ENCODE measurements at regions not wholly inside any gene's neighbourhood (a gene's known extent, or its start where the extent isn't known, plus 50 kb on each side); places are given as distances from the start of the nearest gene placed in this dataset.

DNA sequence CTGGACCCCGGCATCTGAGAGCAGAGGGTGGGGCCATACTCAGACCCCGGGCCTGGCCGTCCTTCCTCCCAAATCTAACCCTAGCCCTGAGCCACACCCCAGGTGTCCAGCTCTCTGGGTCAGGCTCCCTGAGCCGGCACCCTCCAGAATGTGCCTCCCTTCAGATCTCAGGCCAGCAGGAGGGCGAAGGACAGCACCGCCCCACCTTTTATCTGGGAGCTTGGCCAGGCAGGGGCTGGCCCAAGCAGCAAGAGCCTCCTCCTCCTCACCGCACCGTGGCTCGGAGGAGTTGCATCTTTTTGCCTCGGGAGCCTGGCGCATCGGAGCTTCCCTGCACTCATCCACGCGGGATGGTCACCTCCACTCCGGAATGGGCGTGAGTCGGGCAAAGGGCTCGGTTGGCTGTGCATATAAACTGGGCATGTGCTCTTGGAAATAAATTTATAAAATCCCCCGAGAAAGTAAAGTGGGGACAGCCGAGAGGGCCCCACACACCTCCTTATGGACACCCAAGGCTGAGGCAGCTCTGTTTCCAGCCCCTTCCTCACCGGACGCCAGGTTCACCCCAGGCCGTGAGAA lies 69.1 kb upstream of the CTDP1 start:
- TF ChIP-seq, protein P1, sequence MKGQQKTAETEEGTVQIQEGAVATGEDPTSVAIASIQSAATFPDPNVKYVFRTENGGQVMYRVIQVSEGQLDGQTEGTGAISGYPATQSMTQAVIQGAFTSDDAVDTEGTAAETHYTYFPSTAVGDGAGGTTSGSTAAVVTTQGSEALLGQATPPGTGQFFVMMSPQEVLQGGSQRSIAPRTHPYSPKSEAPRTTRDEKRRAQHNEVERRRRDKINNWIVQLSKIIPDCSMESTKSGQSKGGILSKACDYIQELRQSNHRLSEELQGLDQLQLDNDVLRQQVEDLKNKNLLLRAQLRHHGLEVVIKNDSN (IDR thresholded peaks at IDR 0.05), result no peak
- 0 out of 2 replicates have a peak, but pooled peaks have one; percentile 44 for TF ChIP-seq ZBTB7A (IDR thresholded peaks at IDR 0.05; ENCODE audit: low read depth)

DNA sequence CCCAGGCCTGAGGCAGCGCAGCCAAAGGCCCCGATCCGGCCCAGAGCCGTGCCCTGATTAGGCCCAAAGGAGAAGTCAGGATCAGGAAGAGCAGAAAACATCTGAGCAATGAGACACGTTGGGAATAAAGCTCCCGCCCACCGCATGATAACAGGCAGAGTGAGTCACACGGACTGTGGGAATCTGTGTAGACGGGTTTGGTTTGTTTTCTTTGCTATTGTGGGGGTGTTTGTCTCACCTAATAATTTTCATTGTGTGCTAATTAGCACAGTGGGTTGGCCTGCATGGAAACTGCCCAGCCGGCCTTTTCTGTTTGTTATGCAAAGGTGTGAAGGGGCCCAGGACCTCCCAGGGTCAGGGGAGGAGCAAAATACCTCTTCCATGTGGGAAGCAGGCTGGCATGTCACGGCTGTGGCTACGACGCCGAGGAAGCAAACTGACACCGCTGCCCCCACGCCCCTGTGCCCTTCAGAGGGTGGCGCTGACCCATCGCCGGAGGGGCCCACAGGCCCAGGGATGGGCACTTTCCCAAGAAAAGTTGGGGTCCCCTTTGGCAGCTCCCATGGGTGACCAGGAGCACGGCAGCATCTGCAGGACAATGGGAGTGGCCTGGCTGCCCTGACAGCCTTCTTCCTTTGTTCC lies 68.4 kb upstream of the CTDP1 start:
- no peak for TF ChIP-seq RAD21 (IDR thresholded peaks at IDR 0.05; ENCODE audit: low read depth)
- no peak for TF ChIP-seq FOXM1 (IDR thresholded peaks at IDR 0.05; ENCODE audit: borderline replicate concordance, low read depth)
- no peak for TF ChIP-seq ZBTB7A (IDR thresholded peaks at IDR 0.05; ENCODE audit: low read depth)
- no peak for TF ChIP-seq CREB1 (IDR thresholded peaks at IDR 0.05; ENCODE audit: low read depth)
- 0 out of 2 replicates have a peak, but pooled peaks have one; percentile 28 for TF ChIP-seq EP300 (IDR thresholded peaks at IDR 0.05; ENCODE audit: borderline replicate concordance)
- TF ChIP-seq TEAD4 (IDR thresholded peaks at IDR 0.05), result peak; percentile 37
- peak; percentile 49; the same call in 1 of the 2 replicates for TF ChIP-seq EGR1 (IDR thresholded peaks at IDR 0.05)
- TF ChIP-seq, protein P2, sequence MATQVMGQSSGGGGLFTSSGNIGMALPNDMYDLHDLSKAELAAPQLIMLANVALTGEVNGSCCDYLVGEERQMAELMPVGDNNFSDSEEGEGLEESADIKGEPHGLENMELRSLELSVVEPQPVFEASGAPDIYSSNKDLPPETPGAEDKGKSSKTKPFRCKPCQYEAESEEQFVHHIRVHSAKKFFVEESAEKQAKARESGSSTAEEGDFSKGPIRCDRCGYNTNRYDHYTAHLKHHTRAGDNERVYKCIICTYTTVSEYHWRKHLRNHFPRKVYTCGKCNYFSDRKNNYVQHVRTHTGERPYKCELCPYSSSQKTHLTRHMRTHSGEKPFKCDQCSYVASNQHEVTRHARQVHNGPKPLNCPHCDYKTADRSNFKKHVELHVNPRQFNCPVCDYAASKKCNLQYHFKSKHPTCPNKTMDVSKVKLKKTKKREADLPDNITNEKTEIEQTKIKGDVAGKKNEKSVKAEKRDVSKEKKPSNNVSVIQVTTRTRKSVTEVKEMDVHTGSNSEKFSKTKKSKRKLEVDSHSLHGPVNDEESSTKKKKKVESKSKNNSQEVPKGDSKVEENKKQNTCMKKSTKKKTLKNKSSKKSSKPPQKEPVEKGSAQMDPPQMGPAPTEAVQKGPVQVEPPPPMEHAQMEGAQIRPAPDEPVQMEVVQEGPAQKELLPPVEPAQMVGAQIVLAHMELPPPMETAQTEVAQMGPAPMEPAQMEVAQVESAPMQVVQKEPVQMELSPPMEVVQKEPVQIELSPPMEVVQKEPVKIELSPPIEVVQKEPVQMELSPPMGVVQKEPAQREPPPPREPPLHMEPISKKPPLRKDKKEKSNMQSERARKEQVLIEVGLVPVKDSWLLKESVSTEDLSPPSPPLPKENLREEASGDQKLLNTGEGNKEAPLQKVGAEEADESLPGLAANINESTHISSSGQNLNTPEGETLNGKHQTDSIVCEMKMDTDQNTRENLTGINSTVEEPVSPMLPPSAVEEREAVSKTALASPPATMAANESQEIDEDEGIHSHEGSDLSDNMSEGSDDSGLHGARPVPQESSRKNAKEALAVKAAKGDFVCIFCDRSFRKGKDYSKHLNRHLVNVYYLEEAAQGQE (IDR thresholded peaks at IDR 0.05; ENCODE audit: low read depth), result no peak
- TF ChIP-seq, protein P3, sequence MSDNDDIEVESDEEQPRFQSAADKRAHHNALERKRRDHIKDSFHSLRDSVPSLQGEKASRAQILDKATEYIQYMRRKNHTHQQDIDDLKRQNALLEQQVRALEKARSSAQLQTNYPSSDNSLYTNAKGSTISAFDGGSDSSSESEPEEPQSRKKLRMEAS (IDR thresholded peaks at IDR 0.05), result peak; percentile 98
- no peak for TF ChIP-seq CEBPB (IDR thresholded peaks at IDR 0.05)
- TF ChIP-seq, protein P1 (IDR thresholded peaks at IDR 0.05), result no peak
- TF ChIP-seq TAF1 (IDR thresholded peaks at IDR 0.05; ENCODE audit: low read depth), result no peak
- TF ChIP-seq NFIC (IDR thresholded peaks at IDR 0.05), result no peak
- 0 out of 2 replicates have a peak, but pooled peaks have one; percentile 33 for TF ChIP-seq TCF12 (IDR thresholded peaks at IDR 0.05; ENCODE audit: low read depth)
- 0 out of 2 replicates have a peak, but pooled peaks have one; percentile 23 for TF ChIP-seq YY1 (IDR thresholded peaks at IDR 0.05; ENCODE audit: low read depth)

DNA sequence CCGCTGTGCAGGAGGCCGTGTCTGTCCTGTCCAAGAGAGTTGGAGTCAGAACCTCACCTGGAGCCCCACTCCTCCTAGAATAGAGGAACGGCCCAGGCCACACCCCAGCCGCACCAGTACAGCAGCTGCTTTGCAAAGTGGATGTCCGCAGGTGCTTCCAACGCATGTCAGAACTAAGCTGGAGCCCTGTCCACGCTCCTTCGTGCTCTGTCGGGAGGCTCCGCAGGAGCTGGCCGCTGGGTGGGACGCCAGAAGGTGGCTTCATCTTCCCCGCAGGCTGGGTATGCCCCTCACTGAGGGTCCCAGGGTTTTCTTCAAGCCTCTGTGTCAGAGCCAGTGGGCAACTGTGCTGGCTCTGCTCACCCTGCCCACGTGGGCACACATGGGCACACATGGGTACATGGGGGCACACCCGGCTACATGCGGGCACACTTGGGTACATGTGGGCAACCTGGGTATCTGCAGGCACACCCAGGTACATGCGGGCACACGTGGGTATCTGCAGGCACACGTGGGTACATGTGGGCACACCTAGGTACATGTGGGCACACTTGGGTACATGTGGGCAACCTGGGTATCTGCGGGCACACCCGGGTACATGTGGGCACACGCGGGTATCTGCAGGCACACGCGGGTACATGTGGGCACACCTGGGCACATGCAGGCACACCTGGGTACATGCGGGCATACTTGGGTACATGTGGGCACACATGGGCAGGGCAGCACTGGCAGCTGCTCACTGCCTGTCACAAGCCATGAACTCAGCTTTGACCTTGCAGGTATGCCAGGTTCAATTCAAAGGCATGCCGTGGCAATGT lies 67.1 kb upstream of the CTDP1 start:
- no peak for TF ChIP-seq TCF12 (IDR thresholded peaks at IDR 0.05; ENCODE audit: low read depth)
- TF ChIP-seq FOXM1 (IDR thresholded peaks at IDR 0.05; ENCODE audit: borderline replicate concordance, low read depth), result no peak
- TF ChIP-seq EGR1 (IDR thresholded peaks at IDR 0.05), result no peak
- TF ChIP-seq EP300 (IDR thresholded peaks at IDR 0.05; ENCODE audit: borderline replicate concordance), result no peak
- TF ChIP-seq RAD21 (IDR thresholded peaks at IDR 0.05; ENCODE audit: low read depth), result no peak
- TF ChIP-seq CREB1 (IDR thresholded peaks at IDR 0.05; ENCODE audit: low read depth), result no peak
- TF ChIP-seq NFIC (IDR thresholded peaks at IDR 0.05), result no peak
- TF ChIP-seq, protein P2 (IDR thresholded peaks at IDR 0.05; ENCODE audit: low read depth), result no peak
- TF ChIP-seq ZBTB7A (IDR thresholded peaks at IDR 0.05; ENCODE audit: low read depth), result no peak
- TF ChIP-seq CEBPB (IDR thresholded peaks at IDR 0.05), result no peak
- no peak for TF ChIP-seq YY1 (IDR thresholded peaks at IDR 0.05; ENCODE audit: low read depth)
- TF ChIP-seq, protein P1 (IDR thresholded peaks at IDR 0.05), result no peak
- TF ChIP-seq, protein P3 (IDR thresholded peaks at IDR 0.05), result no peak
- no peak for TF ChIP-seq TEAD4 (IDR thresholded peaks at IDR 0.05)

DNA sequence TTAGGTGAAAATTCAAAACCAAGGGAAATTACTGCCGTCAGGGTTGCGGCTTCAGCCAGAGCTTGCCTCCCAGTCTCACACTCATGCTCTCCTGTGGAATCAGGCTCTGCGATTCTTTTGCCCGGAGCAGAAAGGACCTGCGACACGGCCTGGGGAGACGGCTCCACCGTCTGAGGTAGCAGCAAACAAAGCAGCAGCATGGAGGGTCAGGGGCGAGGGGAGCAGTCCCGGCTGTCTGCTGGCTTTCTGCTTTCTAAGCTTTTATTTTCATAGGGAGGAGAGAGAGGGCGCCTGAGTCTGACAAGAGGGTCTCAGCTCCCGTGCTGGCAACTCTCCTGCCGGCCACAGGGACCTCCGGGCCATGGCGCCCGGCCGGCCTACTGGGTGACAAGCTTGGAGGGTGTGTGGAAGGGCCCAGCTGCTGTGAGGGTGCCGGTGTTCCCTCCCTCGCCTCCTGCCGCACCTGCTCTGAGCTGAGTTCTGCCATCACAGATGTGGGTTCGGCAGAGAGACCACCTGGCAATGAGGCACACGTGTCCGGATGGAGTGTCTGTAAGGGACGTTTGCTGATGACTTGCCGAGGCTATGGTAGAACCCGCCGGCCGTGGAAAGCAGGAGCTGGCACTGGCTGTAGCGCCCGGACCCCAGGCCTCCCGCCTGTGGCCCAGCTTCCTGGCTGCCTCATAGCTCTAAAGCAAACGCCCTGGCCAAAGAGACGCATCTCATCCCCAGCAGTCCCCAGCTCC lies 66.2 kb upstream of the CTDP1 start:
- TF ChIP-seq, protein P2 (IDR thresholded peaks at IDR 0.05; ENCODE audit: low read depth), result no peak
- TF ChIP-seq CREB1 (IDR thresholded peaks at IDR 0.05; ENCODE audit: low read depth) (no peak), NFIC (IDR thresholded peaks at IDR 0.05) (no peak), EP300 (IDR thresholded peaks at IDR 0.05; ENCODE audit: borderline replicate concordance) (no peak), TAF1 (IDR thresholded peaks at IDR 0.05; ENCODE audit: low read depth) (no peak), TEAD4 (IDR thresholded peaks at IDR 0.05) (no peak), TCF12 (IDR thresholded peaks at IDR 0.05; ENCODE audit: low read depth) (no peak), CEBPB (IDR thresholded peaks at IDR 0.05) (no peak), FOXM1 (IDR thresholded peaks at IDR 0.05; ENCODE audit: borderline replicate concordance, low read depth) (no peak), YY1 (IDR thresholded peaks at IDR 0.05; ENCODE audit: low read depth) (no peak), EGR1 (IDR thresholded peaks at IDR 0.05) (no peak), ZBTB7A (IDR thresholded peaks at IDR 0.05; ENCODE audit: low read depth) (no peak; the same call in 1 of the 2 replicates), RAD21 (IDR thresholded peaks at IDR 0.05; ENCODE audit: low read depth) (no peak)
- TF ChIP-seq, protein P1 (IDR thresholded peaks at IDR 0.05), result no peak
- TF ChIP-seq, protein P3 (IDR thresholded peaks at IDR 0.05), result no peak

Data from Ishikawa (cell line).